Epithelial cell of proximal tubule (primary cell): ENCODE measurements at regions not wholly inside any gene's neighbourhood (a gene's known extent, or its start where the extent isn't known, plus 50 kb on each side); places are given as distances from the start of the nearest gene placed in this dataset.

Experiments
- DNase-seq: peaks from one replicate; pipeline ENCODE4 v3.0.0-alpha.2; 2011; ENCODE audit warnings: low read depth
- H3K4me3 ChIP-seq: 2 replicates; pipeline ENCODE4 v1.5.1; 2011; ENCODE audit warnings: low read depth, mild to moderate bottlenecking, low read length
- TF ChIP-seq, protein P1 (sequence below): conservative IDR thresholded peaks from 2 replicates; pipeline ENCODE4 v1.5.1; 2012; ENCODE audit warnings: low read depth, mild to moderate bottlenecking, low read length

DNA sequence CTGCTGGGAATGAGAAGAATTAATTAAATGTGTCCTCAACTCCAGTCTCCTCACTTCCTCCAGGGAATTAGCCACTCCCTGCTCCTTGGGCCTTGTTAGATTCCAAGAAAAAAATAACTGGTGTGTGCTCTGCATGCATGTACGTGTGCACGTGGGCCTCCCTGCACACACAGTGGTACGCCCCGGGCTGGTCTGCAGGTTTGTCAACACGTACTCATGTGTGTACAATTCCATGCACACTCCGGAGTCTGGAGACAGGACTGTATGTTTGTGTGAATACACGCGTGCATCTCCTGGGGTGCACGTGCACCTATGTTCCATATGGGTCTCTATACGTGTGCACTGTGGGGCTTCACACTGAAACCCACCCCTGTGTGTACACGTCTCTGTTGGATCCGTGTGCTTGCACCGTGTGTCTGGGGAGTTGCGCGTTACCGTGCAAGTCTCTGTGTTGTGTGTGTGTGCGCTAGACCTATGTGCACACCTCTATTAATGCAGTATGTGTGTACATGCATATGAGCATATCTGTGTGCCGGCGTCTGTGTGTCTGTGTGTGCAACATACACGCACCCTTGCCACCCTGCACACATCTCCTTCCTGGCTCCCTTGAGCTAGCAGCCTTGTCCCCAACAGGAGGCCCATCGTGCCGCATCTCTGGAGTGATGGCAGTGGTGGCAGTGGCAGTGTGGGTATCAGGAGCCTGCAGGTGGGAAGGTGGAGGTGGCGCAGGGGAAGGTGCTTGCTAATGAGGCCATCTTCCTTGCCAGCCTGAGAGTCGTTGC, 210.1 kb downstream of the TBC1D2B start:
- no peak for DNase-seq
- H3K4me3 ChIP-seq = no peak overlapping the region
- TF ChIP-seq, protein P1, sequence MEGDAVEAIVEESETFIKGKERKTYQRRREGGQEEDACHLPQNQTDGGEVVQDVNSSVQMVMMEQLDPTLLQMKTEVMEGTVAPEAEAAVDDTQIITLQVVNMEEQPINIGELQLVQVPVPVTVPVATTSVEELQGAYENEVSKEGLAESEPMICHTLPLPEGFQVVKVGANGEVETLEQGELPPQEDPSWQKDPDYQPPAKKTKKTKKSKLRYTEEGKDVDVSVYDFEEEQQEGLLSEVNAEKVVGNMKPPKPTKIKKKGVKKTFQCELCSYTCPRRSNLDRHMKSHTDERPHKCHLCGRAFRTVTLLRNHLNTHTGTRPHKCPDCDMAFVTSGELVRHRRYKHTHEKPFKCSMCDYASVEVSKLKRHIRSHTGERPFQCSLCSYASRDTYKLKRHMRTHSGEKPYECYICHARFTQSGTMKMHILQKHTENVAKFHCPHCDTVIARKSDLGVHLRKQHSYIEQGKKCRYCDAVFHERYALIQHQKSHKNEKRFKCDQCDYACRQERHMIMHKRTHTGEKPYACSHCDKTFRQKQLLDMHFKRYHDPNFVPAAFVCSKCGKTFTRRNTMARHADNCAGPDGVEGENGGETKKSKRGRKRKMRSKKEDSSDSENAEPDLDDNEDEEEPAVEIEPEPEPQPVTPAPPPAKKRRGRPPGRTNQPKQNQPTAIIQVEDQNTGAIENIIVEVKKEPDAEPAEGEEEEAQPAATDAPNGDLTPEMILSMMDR = no peak

DNA sequence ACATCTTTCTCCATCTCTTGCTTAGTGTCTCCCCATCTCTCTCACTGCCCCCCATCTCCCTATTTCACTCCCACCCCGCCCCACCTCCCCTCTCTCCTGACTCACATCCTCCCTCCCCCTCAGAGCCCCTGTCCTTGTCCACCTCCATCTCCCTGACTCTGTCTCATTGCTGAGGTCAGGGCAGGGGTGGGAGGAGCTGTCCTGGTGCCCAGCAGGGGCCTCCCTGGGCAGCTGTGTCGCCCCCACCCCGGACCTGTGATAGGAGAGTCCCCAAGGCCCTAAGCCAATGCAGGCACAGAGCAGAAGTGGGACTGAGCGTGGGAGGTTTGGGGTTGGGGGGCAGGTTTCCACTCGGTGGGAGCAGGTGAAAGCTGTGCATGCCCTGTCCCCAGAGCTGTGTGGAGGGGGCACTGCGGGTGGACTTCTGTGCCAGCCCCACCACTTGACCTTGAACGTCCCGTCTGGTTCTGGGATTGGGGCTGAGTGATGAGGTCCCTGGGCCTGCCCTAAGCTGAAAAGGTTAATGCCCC, 210.8 kb downstream of the TBC1D2B start:
- no peak overlapping the region for H3K4me3 ChIP-seq
- TF ChIP-seq, protein P1 = no peak
- DNase-seq = no peak

DNA sequence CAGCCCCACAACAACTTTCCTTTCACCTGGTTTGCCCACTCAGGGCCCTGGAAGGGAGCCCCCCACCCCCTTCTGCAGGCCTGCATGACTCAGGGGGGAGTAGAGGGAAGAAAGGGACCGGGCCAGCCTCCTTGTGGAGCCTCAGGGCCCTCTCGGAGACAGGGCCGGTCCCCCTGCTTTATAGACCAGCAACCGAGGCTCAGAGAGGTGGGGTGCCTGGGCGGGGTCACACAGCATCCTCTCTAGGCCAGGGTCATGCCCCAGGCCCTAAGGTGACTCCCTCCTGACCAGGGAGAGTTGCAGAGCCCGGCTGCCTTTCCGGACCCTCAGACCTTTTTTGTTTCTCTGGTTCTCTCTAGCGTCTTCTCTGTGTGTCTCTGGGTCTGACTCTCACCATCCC, 211.3 kb downstream of the TBC1D2B start:
- H3K4me3 ChIP-seq = no peak overlapping the region
- no peak for DNase-seq
- TF ChIP-seq, protein P1 = no peak

DNA sequence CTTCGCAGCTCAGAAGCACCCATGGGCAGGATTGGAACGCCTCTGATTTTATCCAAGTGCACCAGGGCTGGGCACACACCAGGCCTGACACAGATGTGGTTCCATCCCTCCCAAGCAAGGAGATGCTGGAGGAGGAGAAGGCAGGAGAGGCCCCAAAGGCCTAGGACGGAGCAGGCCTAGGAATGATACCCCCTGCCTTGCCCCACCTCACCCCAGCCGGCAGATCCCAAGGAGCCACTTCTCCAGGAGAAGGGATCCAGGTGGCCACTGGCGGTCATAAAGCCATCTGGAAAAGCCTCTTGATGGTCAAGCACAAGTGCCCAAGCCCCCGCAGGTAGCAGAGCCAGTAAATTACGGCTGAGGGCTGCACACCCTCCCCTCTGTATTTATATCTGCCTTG, 211.8 kb downstream of the TBC1D2B start:
- no peak for DNase-seq
- no peak overlapping the region for H3K4me3 ChIP-seq
- TF ChIP-seq, protein P1 = no peak

GRCh38 chr15:77865106-77865610, 212.4 kb downstream of the TBC1D2B start:
- no peak for DNase-seq
- TF ChIP-seq, protein P1 = no peak
- H3K4me3 ChIP-seq = no peak overlapping the region

- H3K4me3 ChIP-seq = no peak overlapping the region
- TF ChIP-seq, protein P1 = peak; percentile 25
- DNase-seq = no peak
Measured at GRCh38 chr15:77864211-77865105, 213.1 kb downstream of the TBC1D2B start.
